ENCODE measurements at regions not wholly inside any gene's neighbourhood (a gene's known extent, or its start where the extent isn't known, plus 50 kb on each side); places are given as distances from the start of the nearest gene placed in this dataset.

GRCh38 chr7:98040626-98041360, 50.8 kb upstream of the OCM2 start:
- DNase-seq (ENCODE audit: low read depth, low spot score), result no peak
- POLR2A ChIA-PET, result no interaction called here
- no peak overlapping the region for H3K4me3 ChIP-seq (ENCODE audit: low read depth, low read length)
- no peak for TF ChIP-seq CTCF (IDR thresholded peaks at IDR 0.05; ENCODE audit: insufficient read depth, low read length, missing control alignments)
- CTCF ChIA-PET, result interaction anchor here (1.3 to 1.4 kb wide), 2 partner anchors 19 to 128 kb away, joined by 3 read pairs; no protein-coding TSS in a partner anchor

DNA sequence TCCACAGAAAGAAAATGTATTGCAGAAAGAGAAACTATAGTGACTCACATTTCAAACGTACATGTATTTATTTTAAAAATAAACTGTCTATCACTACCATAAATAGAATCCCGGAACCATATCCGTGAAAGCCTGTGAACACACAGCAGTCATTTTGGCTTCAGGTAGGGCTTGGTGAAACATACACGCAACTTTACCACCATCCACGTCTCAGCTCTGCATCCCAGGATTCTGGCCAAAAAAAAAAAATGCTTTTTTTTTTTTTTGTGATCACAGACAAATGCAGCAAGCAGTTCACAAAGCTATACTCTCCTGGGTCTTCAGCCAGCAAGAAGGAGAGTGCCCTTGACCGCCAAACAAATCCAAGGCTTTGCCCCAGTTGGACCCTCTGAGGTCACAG, 56.8 kb upstream of the OCM2 start:
- CTCF ChIA-PET, result interaction anchor here (1.1 kb wide), 1 partner anchor 121 kb away, joined by 4 read pairs; no protein-coding TSS in a partner anchor
- H3K4me3 ChIP-seq (ENCODE audit: low read depth, low read length), result no peak overlapping the region
- POLR2A ChIA-PET, result no interaction called here
- no peak for TF ChIP-seq CTCF (IDR thresholded peaks at IDR 0.05; ENCODE audit: insufficient read depth, low read length, missing control alignments)
- DNase-seq (ENCODE audit: low read depth, low spot score), result no peak

DNA sequence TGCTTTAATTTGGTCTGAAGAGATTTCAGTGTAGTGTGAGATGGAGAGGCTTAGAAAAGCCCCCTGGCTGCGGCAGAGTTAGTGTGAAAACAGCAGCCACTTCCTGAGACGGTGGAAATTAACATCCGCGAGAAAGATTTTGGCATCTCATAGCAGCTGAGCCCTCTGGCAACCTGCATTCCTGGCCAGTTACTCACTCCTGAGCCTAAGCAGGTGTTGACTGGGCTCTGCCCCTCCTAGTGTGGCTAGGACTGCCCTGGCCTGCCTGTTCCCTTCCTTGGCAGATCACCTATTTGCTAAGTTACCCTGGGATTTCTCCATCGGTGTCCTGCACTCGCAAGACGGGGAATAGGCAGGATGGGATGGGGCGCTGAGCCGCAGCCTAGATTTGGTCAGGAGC, 57.6 kb upstream of the LMTK2 start:
- no peak overlapping the region for H3K4me3 ChIP-seq (ENCODE audit: low read depth, low read length)
- TF ChIP-seq CTCF (IDR thresholded peaks at IDR 0.05; ENCODE audit: insufficient read depth, low read length, missing control alignments), result no peak
- CTCF ChIA-PET, result no interaction called here
- POLR2A ChIA-PET, result no interaction called here
- no peak for DNase-seq (ENCODE audit: low read depth, low spot score)

DNA sequence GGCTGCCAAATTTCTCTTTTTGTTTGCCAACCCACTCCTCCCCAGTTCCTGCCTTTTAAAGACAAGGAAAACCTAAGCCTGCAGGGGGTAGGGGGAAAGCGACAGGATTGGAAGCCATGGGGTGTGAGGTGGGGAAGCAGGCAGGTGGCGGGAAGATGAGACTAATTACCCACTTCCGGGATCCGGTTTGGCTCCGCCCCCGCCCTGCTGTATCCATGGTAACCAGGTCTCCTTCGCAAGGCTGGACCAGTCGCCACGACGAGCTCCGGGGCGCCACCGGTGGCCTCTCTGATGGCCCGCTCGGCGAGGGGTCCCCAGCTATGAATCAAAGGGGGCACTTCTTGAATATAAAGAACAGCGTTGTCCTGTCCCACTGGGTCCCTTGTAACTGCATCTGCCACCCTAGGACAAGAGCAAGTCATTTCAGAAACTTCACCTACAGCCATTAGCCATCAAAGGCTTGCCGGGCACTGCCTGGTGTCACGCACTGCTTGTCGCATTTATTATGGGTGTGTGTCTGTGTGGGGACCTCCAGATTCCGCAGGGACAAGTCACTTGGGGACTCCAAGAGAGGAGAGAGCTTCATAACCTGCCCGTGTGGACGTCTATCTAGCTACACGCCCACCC, 55.4 kb upstream of the LMTK2 start:
- ChIA-PET CTCF (interaction anchor here (1.4 kb wide), 1 partner anchor 117 kb away, joined by 8 read pairs; no protein-coding TSS in a partner anchor), POLR2A (no interaction called here)
- H3K4me3 ChIP-seq (ENCODE audit: low read depth, low read length), result no peak overlapping the region

GRCh38 chr7:98054585-98054984, 52.1 kb upstream of the LMTK2 start:
- ChIA-PET CTCF (no interaction called here), POLR2A (no interaction called here)
- no peak overlapping the region for H3K4me3 ChIP-seq (ENCODE audit: low read depth, low read length)
- no peak for DNase-seq (ENCODE audit: low read depth, low spot score)
- no peak for TF ChIP-seq CTCF (IDR thresholded peaks at IDR 0.05; ENCODE audit: insufficient read depth, low read length, missing control alignments)

More for the DNA sequence above, 55.4 kb upstream of the LMTK2 start:
- no peak for TF ChIP-seq CTCF (IDR thresholded peaks at IDR 0.05; ENCODE audit: insufficient read depth, low read length, missing control alignments)
- no peak for DNase-seq (ENCODE audit: low read depth, low spot score)

DNA sequence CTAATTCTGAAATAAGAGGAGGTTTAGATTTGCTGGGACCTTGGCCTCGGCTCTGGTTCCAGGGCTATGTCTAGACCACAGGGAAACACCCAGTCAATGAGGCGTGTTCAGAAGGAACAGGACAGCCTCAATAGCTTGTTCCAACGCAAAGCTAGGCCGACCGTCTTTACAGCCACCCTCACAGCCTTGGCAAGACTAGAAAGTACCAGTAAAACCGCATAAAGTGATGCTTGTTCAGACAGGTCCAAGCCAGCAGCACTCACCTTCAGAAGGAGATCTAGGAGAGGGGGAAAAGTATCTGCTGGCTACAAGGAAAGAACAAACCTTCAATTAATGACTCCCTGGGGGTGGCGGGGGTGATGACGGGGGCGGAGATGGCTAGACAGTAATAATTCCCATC, 50.1 kb upstream of the LMTK2 start:
- DNase-seq (ENCODE audit: low read depth, low spot score), result no peak
- no peak for TF ChIP-seq CTCF (IDR thresholded peaks at IDR 0.05; ENCODE audit: insufficient read depth, low read length, missing control alignments)
- CTCF ChIA-PET, result interaction anchor here (0.9 to 1.5 kb wide), 2 partner anchors 35 to 110 kb away, joined by 3 read pairs; no protein-coding TSS in a partner anchor
- no peak overlapping the region for H3K4me3 ChIP-seq (ENCODE audit: low read depth, low read length)
- POLR2A ChIA-PET, result no interaction called here
